Fibroblast of the aortic adventitia (primary cell): ENCODE measurements at regions not wholly inside any gene's neighbourhood (a gene's known extent, or its start where the extent isn't known, plus 50 kb on each side); places are given as distances from the start of the nearest gene placed in this dataset.

ENCODE experiments used
- DNase-seq: peaks from one replicate; pipeline ENCODE4 v3.0.0-alpha.2; 2010; ENCODE audit warnings: low read depth
- H3K4me3 ChIP-seq: 2 replicates; pipeline ENCODE4 v1.5.1; 2011; ENCODE audit warnings: low read depth, mild to moderate bottlenecking, control low read depth, low read length, moderate library complexity
- CTCF ChIP-seq: IDR thresholded peaks from 2 replicates; pipeline ENCODE4 v1.5.1; 2011; ENCODE audit warnings: mild to moderate bottlenecking, low read length, control low read depth, inconsistent platforms; ENCODE audit not compliant: insufficient read depth

GRCh38 chr1:90139837-90140236 is 144.9 kb downstream of the ZNF326 start:
- no peak for DNase-seq
- no peak for TF ChIP-seq CTCF
- H3K4me3 ChIP-seq: no peak overlapping the region

GRCh38 chr1:90135286-90135685 is 140.4 kb downstream of the ZNF326 start:
- TF ChIP-seq CTCF: no peak
- no peak for DNase-seq
- no peak overlapping the region for H3K4me3 ChIP-seq

GRCh38 chr1:90134175-90134955 is 139.5 kb downstream of the ZNF326 start:
- TF ChIP-seq CTCF: no peak
- no peak overlapping the region for H3K4me3 ChIP-seq
- no peak for DNase-seq

- DNase-seq: peak; percentile 32
- H3K4me3 ChIP-seq: no peak overlapping the region
- peak; percentile 21 for TF ChIP-seq CTCF
Measured at GRCh38 chr1:90133133-90133532, 138.2 kb downstream of the ZNF326 start.

GRCh38 chr1:90132306-90132705 is 137.4 kb downstream of the ZNF326 start:
- DNase-seq: no peak
- TF ChIP-seq CTCF: no peak
- H3K4me3 ChIP-seq: no peak overlapping the region

- no peak overlapping the region for H3K4me3 ChIP-seq
- TF ChIP-seq CTCF: no peak
- DNase-seq: no peak
Measured at GRCh38 chr1:90127288-90127953, 132.5 kb downstream of the ZNF326 start.

GRCh38 chr1:90126834-90127233 is 131.9 kb downstream of the ZNF326 start:
- H3K4me3 ChIP-seq: no peak overlapping the region
- DNase-seq: no peak
- no peak for TF ChIP-seq CTCF
